ENCODE measurements at regions not wholly inside any gene's neighbourhood (a gene's known extent, or its start where the extent isn't known, plus 50 kb on each side); places are given as distances from the start of the nearest gene placed in this dataset.
A peak's percentile ranks its signal among the peaks of the same experiment; 100 is the strongest.
"Not testable (repeated sequence)": the region's sequence is repeated elsewhere in the genome, so short reads cannot be mapped to it uniquely, and the experiment has no call there.

DNA sequence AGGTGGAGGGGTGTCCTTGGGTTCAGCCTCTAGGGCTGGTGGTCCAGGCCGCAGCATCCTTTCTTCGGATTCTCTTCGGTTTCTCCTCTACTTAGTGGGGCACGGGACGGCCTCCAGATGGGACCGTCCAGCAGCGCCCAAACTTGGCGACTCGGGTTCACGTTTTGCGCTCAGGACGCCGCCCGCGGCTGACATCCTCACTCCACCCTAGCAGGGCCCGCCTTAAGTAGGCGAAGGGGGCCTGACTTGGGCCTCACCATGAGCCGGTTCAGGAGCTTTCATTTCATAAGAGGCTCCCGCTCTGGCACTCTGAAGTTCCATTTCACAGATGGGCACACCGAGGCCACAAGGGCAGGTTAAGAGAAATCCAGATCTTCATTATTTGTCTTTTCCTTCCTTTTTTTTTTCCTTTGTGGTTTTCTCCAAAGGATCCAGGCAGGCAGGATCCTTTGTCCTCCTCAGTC, 141.2 kb downstream of the SEC14L1 start:
- DNase-seq = no peak
- WGBS (ENCODE audit: insufficient coverage) = 41% methylated on average over 20 of the region's 20 CpGs
- Histone ChIP-seq H3K27me3 (ENCODE audit: control insufficient read depth, insufficient read depth, low read length) (peaks cover 44% of the 10 kb centered on the region), H3K9me3 (replicated peaks; ENCODE audit: control insufficient read depth, low read depth, low read length) (no peaks in the 10 kb centered on the region), H3K4me3 (ENCODE audit: low read length) (peak overlapping the region; percentile 41), H3K4me1 (ENCODE audit: control insufficient read depth, insufficient read depth, low read length) (peaks cover 36% of the 10 kb centered on the region), H3K36me3 (ENCODE audit: control insufficient read depth, insufficient read depth, low read length) (no peaks in the 10 kb centered on the region), H3K27ac (ENCODE audit: low read length) (no peak overlapping the region)

DNA sequence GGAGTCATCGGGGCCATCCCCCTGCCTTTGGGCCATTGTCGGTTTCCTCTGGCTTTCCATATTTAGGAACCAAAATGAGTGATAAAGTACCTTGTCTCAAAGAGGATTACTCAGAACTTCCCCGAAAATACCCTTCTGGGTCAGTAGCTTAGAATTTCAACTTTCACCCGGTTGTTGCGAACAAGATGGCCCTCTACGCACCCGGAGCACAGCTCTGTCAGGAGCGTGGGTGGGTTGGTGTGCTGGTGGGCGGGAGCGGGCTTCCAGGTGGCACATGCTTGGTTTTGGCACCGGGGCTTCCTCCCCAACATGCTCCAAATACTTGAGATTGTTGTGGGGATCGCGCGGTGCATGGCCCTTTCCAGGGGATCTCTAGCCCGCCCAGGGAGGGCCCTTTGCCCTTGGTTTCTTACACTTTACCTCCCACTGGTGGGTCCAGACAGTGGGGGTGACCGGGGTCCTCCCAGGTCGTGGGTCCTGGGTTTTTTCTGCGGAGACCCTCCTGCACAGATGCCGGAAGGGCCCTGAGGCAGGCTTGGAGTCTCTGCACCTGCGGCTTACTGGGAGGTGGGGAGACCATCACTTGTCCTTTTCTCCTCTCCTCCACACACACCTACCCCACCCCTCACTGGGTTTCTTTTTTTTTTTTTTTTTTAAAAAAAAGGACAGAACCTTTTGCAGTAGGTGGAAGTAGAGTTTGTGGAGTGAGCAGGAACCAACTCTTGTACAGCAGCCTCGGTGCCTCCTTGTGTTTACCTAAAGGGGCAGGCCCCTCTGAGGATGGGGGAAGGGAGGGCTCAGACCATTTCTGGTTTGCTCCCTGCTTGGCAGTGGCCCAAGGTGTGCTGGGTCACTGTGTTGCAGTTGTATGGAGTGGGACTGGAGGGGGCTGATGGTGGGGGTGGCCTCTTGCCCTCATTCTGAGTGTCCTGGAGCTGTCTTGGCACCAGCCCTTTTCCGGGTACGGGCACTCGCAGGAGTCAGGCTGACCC, 142.1 kb downstream of the SEC14L1 start:
- Histone ChIP-seq H3K4me1 (ENCODE audit: control insufficient read depth, insufficient read depth, low read length) (peaks cover 41% of the 10 kb centered on the region), H3K27me3 (ENCODE audit: control insufficient read depth, insufficient read depth, low read length) (peaks cover 44% of the 10 kb centered on the region), H3K4me3 (ENCODE audit: low read length) (no peak overlapping the region)

DNA sequence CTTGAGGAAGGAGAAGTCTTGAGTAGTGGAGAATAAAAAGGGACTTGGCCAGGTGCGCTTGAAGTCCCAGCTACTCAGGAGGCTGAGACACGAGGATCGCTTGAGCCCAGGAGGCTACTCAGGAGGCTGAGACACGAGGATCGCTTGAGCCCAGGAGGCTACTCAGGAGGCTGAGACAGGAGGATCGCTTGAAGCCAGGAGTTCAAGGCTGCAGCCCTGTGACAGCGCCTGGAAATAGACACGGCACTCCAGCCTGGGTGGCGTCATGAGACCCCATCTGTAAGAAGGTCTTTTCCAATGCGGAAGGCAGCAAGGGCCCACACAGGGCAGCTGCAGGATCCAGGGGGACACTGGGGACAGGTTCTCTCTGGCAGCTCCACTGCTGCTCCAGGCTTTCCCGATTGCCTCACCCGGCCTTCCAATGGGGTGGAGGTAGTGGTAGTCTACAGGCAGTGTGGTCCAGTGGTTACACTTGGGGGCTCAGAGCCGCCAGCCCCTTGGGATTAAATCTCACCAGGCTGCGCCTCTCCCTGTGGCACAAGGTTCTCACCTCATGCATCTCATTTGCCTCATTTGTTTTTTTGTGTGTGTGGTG, 143.4 kb downstream of the SEC14L1 start:
- Histone ChIP-seq H3K4me1 (ENCODE audit: control insufficient read depth, insufficient read depth, low read length) (peaks cover 53% of the 10 kb centered on the region), H3K4me3 (ENCODE audit: low read length) (no peak overlapping the region), H3K36me3 (ENCODE audit: control insufficient read depth, insufficient read depth, low read length) (no peaks in the 10 kb centered on the region), H3K9me3 (replicated peaks; ENCODE audit: control insufficient read depth, low read depth, low read length) (no peaks in the 10 kb centered on the region), H3K27me3 (ENCODE audit: control insufficient read depth, insufficient read depth, low read length) (peaks cover 44% of the 10 kb centered on the region), H3K27ac (ENCODE audit: low read length) (no peak overlapping the region)
- 88% methylated on average over 10 of the region's 14 CpGs for WGBS (ENCODE audit: insufficient coverage)
- no peak for DNase-seq

More for the DNA sequence above, 142.1 kb downstream of the SEC14L1 start:
- WGBS (ENCODE audit: insufficient coverage) = 63% methylated on average over 12 of the region's 24 CpGs
- DNase-seq = no peak
- H3K9me3 ChIP-seq (replicated peaks; ENCODE audit: control insufficient read depth, low read depth, low read length) = no peaks in the 10 kb centered on the region
- H3K27ac ChIP-seq (ENCODE audit: low read length) = no peak overlapping the region
- H3K36me3 ChIP-seq (ENCODE audit: control insufficient read depth, insufficient read depth, low read length) = no peaks in the 10 kb centered on the region

DNA sequence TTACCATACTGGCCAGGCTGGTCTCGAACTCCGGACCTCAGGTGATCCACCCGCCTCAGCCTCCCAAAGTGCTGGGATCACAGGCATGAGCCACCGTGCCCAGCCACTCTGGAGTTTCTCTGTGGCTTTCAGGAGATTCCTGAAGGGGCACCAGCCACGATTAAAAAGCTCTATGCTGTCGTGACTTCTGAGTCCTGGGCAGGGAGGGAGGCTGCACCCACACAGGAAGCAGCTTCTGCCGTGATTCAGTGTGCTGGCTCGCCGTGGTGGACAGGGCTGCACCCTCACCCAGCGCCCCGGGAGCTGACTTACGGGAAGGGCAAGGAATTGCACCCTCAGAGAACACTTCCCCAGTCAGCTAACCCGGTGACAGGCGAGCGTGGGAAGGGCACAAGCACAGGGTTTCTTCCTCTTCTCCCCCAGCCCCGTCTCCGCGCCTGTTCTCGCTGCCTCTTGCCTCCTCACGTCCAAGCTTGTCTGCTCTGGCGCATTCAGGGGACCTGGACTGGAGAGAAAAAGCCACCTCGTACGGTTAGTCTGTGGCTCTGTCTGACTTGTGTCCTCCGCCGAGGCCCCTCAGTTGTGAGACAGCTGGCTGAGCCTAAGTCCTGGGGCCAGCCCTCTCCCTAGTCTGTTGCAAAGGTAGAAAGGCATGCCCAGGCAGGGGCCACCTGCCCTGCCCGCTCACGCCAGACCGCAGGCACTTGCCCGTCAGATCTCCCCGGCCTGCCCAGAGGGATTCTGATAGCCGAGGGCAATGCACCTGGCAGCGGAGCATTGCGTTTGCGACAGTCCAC, 145.0 kb downstream of the SEC14L1 start:
- Histone ChIP-seq H3K27ac (ENCODE audit: low read length) (peak overlapping the region; percentile 42), H3K36me3 (ENCODE audit: control insufficient read depth, insufficient read depth, low read length) (no peaks in the 10 kb centered on the region), H3K4me1 (ENCODE audit: control insufficient read depth, insufficient read depth, low read length) (peaks cover 46% of the 10 kb centered on the region), H3K9me3 (replicated peaks; ENCODE audit: control insufficient read depth, low read depth, low read length) (no peaks in the 10 kb centered on the region), H3K27me3 (ENCODE audit: control insufficient read depth, insufficient read depth, low read length) (peaks cover 29% of the 10 kb centered on the region), H3K4me3 (ENCODE audit: low read length) (no peak overlapping the region)
- peak; percentile 46 for DNase-seq
- WGBS (ENCODE audit: insufficient coverage) = 59% methylated on average over 24 of the region's 34 CpGs

DNA sequence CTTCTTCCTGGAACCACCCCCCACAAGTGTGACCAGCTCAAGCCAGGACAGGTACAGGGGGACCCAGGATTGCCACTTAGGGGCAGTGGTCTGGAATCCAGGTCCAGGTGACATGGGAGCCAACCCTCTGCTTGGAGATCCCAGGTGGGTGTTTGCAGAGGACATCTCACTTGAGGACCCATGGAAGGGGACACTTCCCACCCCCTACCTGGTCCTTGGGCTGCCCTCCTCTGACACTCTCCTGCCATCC, 145.5 kb downstream of the SEC14L1 start:
- Histone ChIP-seq H3K36me3 (ENCODE audit: control insufficient read depth, insufficient read depth, low read length) (no peaks in the 10 kb centered on the region), H3K27ac (ENCODE audit: low read length) (peak overlapping the region; percentile 91), H3K4me1 (ENCODE audit: control insufficient read depth, insufficient read depth, low read length) (peaks cover 46% of the 10 kb centered on the region), H3K9me3 (replicated peaks; ENCODE audit: control insufficient read depth, low read depth, low read length) (no peaks in the 10 kb centered on the region), H3K27me3 (ENCODE audit: control insufficient read depth, insufficient read depth, low read length) (peaks cover 28% of the 10 kb centered on the region), H3K4me3 (ENCODE audit: low read length) (no peak overlapping the region)
- DNase-seq = no peak

DNA sequence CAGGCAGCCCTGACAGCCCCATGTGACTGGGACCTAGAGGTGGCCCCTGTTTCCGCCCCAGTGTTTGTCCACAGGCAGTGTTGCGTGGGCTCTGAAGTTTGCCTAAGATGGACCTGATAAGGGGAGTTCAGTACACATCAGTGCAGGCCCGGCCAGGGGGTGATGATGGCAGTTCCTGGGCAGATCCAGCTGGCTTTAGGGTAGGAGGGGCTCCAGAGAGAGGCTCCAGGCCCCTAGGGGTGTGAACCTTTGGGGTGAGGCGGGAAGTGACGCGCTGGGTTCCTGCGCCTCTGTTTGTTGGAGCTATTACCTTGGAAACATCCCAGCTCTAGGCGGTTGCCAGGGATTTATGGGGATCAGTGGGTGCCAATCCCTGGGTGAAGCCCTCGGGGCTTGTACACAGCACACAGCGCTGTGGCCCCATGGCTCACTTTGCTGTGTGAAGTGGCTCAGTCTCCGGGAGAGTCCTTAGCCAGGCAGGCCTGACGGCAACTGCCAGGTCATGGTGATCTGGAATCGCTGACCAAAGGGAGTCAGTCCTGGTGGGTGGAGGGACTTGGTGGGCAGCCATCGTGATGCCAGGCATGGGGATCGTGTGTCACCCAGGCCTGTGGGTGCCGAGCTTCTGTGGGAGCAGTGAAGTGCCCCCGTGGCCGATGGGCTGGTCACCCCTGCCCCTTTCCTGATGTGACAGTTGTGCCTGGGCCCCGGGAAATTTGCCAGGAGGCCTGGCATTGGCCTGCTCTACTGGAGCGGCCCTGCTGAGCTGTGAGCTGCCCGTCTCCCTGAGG, 146.1 kb downstream of the SEC14L1 start:
- DNase-seq = peak; percentile 53
- no peak overlapping the region for H3K4me3 ChIP-seq (ENCODE audit: low read length)
- peak overlapping the region; percentile 91 for H3K27ac ChIP-seq (ENCODE audit: low read length)
- 76% methylated on average over 21 of the region's 21 CpGs for WGBS (ENCODE audit: insufficient coverage)
- H3K4me1 ChIP-seq (ENCODE audit: control insufficient read depth, insufficient read depth, low read length) = peaks cover 40% of the 10 kb centered on the region
- H3K9me3 ChIP-seq (replicated peaks; ENCODE audit: control insufficient read depth, low read depth, low read length) = no peaks in the 10 kb centered on the region
- H3K27me3 ChIP-seq (ENCODE audit: control insufficient read depth, insufficient read depth, low read length) = peaks cover 22% of the 10 kb centered on the region
- no peaks in the 10 kb centered on the region for H3K36me3 ChIP-seq (ENCODE audit: control insufficient read depth, insufficient read depth, low read length)

DNA sequence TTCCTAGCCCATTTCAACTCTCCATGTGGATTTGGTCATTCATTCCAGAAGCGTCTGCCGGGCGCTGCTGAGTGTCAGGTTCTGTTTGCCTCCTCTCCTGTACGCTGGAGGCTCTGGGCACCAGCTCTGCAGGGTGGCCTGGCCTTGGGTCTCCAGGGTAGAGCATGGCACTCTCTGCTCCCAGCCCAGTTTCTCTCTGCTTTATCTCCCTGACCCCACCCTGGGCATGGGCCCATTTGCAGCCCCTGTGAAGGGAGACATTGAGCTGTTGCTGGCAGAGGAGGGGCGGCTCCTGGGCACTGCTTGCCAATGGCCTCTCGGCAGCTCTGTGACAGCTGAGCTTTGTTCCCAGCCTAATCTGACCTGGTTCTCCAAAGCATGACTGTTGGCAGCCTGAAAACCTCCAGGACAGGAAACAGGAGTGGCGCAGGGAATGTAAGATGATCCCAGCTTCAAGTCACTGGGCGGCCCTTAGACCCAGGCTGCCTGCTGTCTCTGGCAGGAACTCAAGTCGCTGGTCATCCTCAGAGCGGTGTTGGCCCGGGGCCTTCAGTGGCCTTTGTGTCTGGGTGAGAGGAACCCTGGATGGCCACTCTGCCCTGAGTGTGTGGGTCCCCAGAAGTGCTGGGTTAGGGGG, 146.8 kb downstream of the SEC14L1 start:
- H3K4me1 ChIP-seq (ENCODE audit: control insufficient read depth, insufficient read depth, low read length) = peaks cover 40% of the 10 kb centered on the region
- WGBS (ENCODE audit: insufficient coverage) = 46% methylated on average over 10 of the region's 11 CpGs
- H3K27me3 ChIP-seq (ENCODE audit: control insufficient read depth, insufficient read depth, low read length) = peaks cover 15% of the 10 kb centered on the region
- peak overlapping the region; percentile 91 for H3K27ac ChIP-seq (ENCODE audit: low read length)
- H3K36me3 ChIP-seq (ENCODE audit: control insufficient read depth, insufficient read depth, low read length) = no peaks in the 10 kb centered on the region
- no peak overlapping the region for H3K4me3 ChIP-seq (ENCODE audit: low read length)
- no peaks in the 10 kb centered on the region for H3K9me3 ChIP-seq (replicated peaks; ENCODE audit: control insufficient read depth, low read depth, low read length)
- DNase-seq = peak; percentile 86

DNA sequence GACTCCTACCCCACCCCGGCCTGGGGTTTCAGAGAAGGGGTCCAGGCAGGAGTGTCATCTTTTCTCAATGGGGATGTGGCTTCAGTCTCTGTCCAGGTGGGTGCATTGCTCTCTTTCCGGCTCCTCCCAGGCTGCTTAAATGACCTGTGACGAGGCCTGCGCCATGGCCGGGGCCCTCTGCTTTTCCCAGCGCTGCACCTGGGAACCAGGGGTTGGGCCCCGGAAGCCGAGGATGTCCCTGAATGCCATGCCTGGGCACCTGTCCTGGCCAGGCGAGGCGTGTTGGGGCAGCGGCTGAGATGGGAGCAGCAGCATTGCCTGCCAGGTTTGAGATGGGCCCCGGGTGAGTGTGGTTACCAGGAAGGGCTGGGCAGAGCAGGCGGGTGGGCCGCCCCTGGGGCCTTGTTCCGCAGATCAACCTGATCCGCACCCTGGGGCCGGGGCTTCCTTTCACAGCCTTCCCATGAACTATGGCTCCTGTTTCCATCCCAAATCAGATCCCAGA, 147.4 kb downstream of the SEC14L1 start:
- no peak for DNase-seq
- Histone ChIP-seq H3K9me3 (replicated peaks; ENCODE audit: control insufficient read depth, low read depth, low read length) (no peaks in the 10 kb centered on the region), H3K27ac (ENCODE audit: low read length) (peak overlapping the region; percentile 91), H3K4me3 (ENCODE audit: low read length) (no peak overlapping the region), H3K27me3 (ENCODE audit: control insufficient read depth, insufficient read depth, low read length) (peaks cover 9% of the 10 kb centered on the region), H3K36me3 (ENCODE audit: control insufficient read depth, insufficient read depth, low read length) (no peaks in the 10 kb centered on the region), H3K4me1 (ENCODE audit: control insufficient read depth, insufficient read depth, low read length) (peaks cover 38% of the 10 kb centered on the region)
- 75% methylated on average over 15 of the region's 17 CpGs for WGBS (ENCODE audit: insufficient coverage)

DNA sequence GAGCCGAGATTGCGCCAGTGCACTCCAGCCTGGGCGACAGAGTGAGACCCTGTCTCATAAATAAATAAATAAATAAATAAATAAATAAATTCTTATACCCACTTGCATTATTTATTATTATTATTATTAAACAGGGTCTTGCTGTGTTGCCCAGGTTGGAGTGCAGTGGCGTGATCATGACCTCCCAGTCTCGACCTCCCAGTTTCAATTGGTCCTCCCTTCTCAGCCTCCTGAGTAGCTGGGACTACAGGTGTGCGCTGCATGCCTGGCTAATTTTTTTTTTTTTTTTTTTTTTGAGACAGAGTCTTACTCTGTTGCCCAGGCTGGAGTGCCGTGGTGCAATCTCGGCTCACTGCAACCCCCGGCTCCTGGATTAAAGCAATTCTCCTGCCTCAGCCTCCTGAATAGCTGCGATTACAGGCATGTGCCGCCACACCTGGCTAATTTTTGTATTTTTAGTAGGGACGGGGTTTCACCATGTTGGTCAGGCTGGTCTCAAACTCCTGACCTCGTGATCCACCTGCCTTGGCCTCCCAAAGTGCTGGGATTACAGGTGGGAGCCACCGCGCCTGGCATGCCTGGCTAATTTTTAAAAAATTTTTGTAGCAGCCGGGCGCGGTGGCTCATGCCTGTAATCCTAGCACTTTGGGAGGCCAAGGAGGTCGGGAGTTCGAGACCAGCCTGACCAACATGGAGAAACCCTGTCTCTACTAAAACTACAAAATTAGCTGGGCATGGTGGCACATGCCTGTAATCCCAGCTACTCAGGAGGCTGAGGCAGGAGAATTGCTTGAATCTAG, 150.2 kb downstream of the SEC14L1 start:
- H3K4me1 ChIP-seq (ENCODE audit: control insufficient read depth, insufficient read depth, low read length) = peaks cover 31% of the 10 kb centered on the region
- not testable (repeated sequence) for DNase-seq; H3K36me3 ChIP-seq (ENCODE audit: control insufficient read depth, insufficient read depth, low read length); H3K27me3 ChIP-seq (ENCODE audit: control insufficient read depth, insufficient read depth, low read length); H3K9me3 ChIP-seq (replicated peaks; ENCODE audit: control insufficient read depth, low read depth, low read length); H3K27ac ChIP-seq (ENCODE audit: low read length); H3K4me3 ChIP-seq (ENCODE audit: low read length)
- WGBS (ENCODE audit: insufficient coverage) = 98% methylated on average over 9 of the region's 20 CpGs

Measured in muscle of leg (tissue), 3 donors.